ENCODE measurements at regions not wholly inside any gene's neighbourhood (a gene's known extent, or its start where the extent isn't known, plus 50 kb on each side); places are given as distances from the start of the nearest gene placed in this dataset.
"Not testable (repeated sequence)": the region's sequence is repeated elsewhere in the genome, so short reads cannot be mapped to it uniquely, and the experiment has no call there.

DNA sequence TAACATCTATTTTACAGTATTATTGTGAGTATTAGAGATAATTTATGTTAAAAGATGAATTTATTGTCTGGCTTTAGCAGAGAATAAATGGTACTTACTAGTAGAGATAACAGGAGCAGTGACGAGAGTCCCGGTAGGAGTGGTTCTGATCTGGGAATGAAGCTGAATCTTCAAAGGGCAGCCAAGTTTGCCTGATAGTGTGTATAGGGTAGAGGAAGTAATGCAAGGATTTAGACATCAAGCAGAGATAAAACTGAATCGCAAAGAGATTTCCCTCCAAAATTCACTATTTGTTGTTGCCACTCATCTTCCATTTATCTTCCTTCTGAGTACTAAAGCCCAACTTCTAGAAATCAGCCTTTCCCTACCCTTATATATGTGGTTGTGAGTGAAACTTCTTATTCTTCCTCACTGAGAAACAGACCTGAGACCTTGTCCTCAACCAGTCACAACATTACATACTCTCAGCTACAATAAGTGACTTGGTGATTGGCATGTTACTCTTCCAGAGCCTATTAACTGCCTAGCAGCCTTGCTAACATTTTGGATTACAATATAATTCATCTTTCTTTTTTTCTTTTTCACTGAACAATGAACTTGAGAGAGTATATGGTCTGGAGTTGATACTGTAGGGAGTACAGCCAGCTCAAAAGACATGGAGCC lies 692.7 kb upstream of the ZNF385D start:
- Histone ChIP-seq H3K27me3 (replicated peaks; ENCODE audit: insufficient read depth, low read depth, low read length, poor library complexity) (no peaks in the 10 kb centered on the region), H3K9me3 (ENCODE audit: low read depth, low read length, poor library complexity, severe bottlenecking) (peaks cover 29% of the 10 kb centered on the region), H3K27ac (ENCODE audit: low read depth, low read length, poor library complexity, severe bottlenecking) (no peak overlapping the region), H3K4me3 (ENCODE audit: low read depth, low read length, poor library complexity, severe bottlenecking) (no peak overlapping the region), H3K36me3 (ENCODE audit: insufficient read depth, low read length, poor library complexity, severe bottlenecking) (no peaks in the 10 kb centered on the region), H3K4me1 (ENCODE audit: insufficient read depth, low read length, poor library complexity, severe bottlenecking) (no peaks in the 10 kb centered on the region)
- no peak for DNase-seq (ENCODE audit: low spot score)
- ChIA-PET POLR2A (ENCODE audit: low non-redundant PET) (no interaction called here), CTCF (no interaction called here)
- no peak for TF ChIP-seq EZH2 (IDR thresholded peaks at IDR 0.05; ENCODE audit: borderline replicate concordance, low read depth, low read length, poor library complexity, severe bottlenecking)
- TF ChIP-seq, protein P1, sequence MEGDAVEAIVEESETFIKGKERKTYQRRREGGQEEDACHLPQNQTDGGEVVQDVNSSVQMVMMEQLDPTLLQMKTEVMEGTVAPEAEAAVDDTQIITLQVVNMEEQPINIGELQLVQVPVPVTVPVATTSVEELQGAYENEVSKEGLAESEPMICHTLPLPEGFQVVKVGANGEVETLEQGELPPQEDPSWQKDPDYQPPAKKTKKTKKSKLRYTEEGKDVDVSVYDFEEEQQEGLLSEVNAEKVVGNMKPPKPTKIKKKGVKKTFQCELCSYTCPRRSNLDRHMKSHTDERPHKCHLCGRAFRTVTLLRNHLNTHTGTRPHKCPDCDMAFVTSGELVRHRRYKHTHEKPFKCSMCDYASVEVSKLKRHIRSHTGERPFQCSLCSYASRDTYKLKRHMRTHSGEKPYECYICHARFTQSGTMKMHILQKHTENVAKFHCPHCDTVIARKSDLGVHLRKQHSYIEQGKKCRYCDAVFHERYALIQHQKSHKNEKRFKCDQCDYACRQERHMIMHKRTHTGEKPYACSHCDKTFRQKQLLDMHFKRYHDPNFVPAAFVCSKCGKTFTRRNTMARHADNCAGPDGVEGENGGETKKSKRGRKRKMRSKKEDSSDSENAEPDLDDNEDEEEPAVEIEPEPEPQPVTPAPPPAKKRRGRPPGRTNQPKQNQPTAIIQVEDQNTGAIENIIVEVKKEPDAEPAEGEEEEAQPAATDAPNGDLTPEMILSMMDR (conservative IDR thresholded peaks at IDR 0.05; ENCODE audit: low read depth, low read length), result no peak
- intact Hi-C loops (cut with micrococcal nuclease; ENCODE audit: unreplicated experiment), result no loop called here
- BruUV-seq (replicated peaks), result no TSS peak

DNA sequence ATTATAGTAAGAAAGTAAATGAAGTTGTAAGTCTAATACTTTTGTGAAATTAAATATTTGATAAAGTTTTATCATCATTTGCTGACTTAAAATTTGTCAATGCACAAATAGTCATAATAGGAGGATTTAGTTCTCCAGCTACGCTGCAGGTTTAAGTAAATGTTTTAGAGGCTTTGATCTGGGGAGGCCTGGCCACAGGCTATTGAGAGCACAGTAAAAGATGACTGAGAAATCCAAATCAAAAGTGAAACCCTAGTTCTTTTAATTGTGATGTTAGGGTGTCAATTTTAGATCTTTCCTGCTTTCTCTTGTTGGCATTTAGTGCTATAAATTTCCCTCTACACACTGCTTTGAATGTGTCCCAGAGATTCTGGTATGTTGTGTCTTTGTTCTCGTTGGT lies 694.3 kb upstream of the ZNF385D start:
- BruUV-seq (replicated peaks); DNase-seq (ENCODE audit: low spot score); H3K36me3 ChIP-seq (ENCODE audit: insufficient read depth, low read length, poor library complexity, severe bottlenecking); H3K4me1 ChIP-seq (ENCODE audit: insufficient read depth, low read length, poor library complexity, severe bottlenecking); H3K4me3 ChIP-seq (ENCODE audit: low read depth, low read length, poor library complexity, severe bottlenecking); H3K27ac ChIP-seq (ENCODE audit: low read depth, low read length, poor library complexity, severe bottlenecking); POLR2A ChIA-PET (ENCODE audit: low non-redundant PET); CTCF ChIA-PET; intact Hi-C loops (cut with micrococcal nuclease; ENCODE audit: unreplicated experiment); H3K27me3 ChIP-seq (replicated peaks; ENCODE audit: insufficient read depth, low read depth, low read length, poor library complexity): not testable (repeated sequence)
- H3K9me3 ChIP-seq (ENCODE audit: low read depth, low read length, poor library complexity, severe bottlenecking), result peaks cover 19% of the 10 kb centered on the region

DNA sequence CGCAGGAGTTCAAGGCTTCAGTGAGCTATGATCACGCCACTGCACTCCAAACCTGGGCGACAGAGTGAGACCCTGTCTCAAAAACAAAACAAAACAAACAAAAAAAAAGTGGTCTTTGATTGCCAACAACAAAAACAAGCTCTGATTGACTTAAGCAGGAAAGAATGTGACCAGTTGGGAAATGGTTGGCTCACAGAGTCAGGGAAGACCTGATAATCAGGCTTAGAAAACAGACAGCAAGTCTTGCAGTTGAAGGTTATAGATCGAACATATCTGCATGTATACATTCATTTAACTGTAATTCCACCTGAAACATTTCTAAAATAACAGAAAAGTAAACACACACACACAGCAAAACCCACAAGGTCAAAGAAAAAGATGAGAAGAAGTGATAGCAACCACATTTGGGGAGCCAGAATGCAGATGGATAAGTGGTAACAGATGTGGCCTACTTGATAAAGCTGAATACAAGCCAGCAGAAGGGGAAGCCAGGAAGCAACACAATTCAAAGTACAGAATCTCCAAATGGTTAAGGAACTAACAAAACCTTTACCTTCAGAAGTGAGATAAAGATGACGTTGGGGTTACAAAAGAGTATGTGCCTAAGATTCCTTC lies 699.9 kb upstream of the ZNF385D start:
- no TSS peak for BruUV-seq (replicated peaks)
- intact Hi-C loops (cut with micrococcal nuclease; ENCODE audit: unreplicated experiment), result no loop called here
- H3K4me1 ChIP-seq (ENCODE audit: insufficient read depth, low read length, poor library complexity, severe bottlenecking), result no peaks in the 10 kb centered on the region
- no peak overlapping the region for H3K4me3 ChIP-seq (ENCODE audit: low read depth, low read length, poor library complexity, severe bottlenecking)
- H3K9me3 ChIP-seq (ENCODE audit: low read depth, low read length, poor library complexity, severe bottlenecking), result peaks cover 16% of the 10 kb centered on the region
- POLR2A ChIA-PET (ENCODE audit: low non-redundant PET), result no interaction called here
- no peak overlapping the region for H3K27ac ChIP-seq (ENCODE audit: low read depth, low read length, poor library complexity, severe bottlenecking)
- H3K27me3 ChIP-seq (replicated peaks; ENCODE audit: insufficient read depth, low read depth, low read length, poor library complexity), result no peaks in the 10 kb centered on the region
- no peak for TF ChIP-seq EZH2 (IDR thresholded peaks at IDR 0.05; ENCODE audit: borderline replicate concordance, low read depth, low read length, poor library complexity, severe bottlenecking)
- TF ChIP-seq, protein P1 (conservative IDR thresholded peaks at IDR 0.05; ENCODE audit: low read depth, low read length), result no peak
- CTCF ChIA-PET, result no interaction called here
- H3K36me3 ChIP-seq (ENCODE audit: insufficient read depth, low read length, poor library complexity, severe bottlenecking), result no peaks in the 10 kb centered on the region
- no peak for DNase-seq (ENCODE audit: low spot score)

DNA sequence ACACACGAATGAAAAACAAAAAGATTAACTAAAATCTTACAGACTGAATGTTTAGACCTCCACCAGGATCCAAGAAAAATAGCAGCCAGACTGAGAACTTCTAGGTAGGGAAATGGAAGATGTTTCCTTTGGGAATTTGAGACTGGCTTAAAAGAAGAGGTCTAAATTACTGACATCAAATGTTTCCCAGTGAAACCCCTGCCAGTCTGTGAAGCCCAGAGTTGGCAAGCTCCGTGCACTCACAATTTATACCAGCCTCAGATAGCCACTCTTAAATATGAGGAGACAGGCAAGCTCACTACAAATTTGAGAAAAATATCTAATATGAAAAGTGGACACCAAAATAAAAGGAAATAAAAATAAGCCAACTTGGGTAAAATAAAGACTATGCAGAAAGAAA lies 700.5 kb upstream of the ZNF385D start:
- no peaks in the 10 kb centered on the region for H3K36me3 ChIP-seq (ENCODE audit: insufficient read depth, low read length, poor library complexity, severe bottlenecking)
- DNase-seq (ENCODE audit: low spot score), result no peak
- intact Hi-C loops (cut with micrococcal nuclease; ENCODE audit: unreplicated experiment), result no loop called here
- H3K4me1 ChIP-seq (ENCODE audit: insufficient read depth, low read length, poor library complexity, severe bottlenecking), result no peaks in the 10 kb centered on the region
- no TSS peak for BruUV-seq (replicated peaks)
- peaks cover 16% of the 10 kb centered on the region for H3K9me3 ChIP-seq (ENCODE audit: low read depth, low read length, poor library complexity, severe bottlenecking)
- TF ChIP-seq, protein P1 (conservative IDR thresholded peaks at IDR 0.05; ENCODE audit: low read depth, low read length), result no peak
- TF ChIP-seq EZH2 (IDR thresholded peaks at IDR 0.05; ENCODE audit: borderline replicate concordance, low read depth, low read length, poor library complexity, severe bottlenecking), result no peak
- no peak overlapping the region for H3K27ac ChIP-seq (ENCODE audit: low read depth, low read length, poor library complexity, severe bottlenecking)
- ChIA-PET POLR2A (ENCODE audit: low non-redundant PET) (no interaction called here), CTCF (no interaction called here)
- no peaks in the 10 kb centered on the region for H3K27me3 ChIP-seq (replicated peaks; ENCODE audit: insufficient read depth, low read depth, low read length, poor library complexity)
- no peak overlapping the region for H3K4me3 ChIP-seq (ENCODE audit: low read depth, low read length, poor library complexity, severe bottlenecking)
